Ectodermal cell (in vitro differentiated cells): ENCODE measurements at regions not wholly inside any gene's neighbourhood (a gene's known extent, or its start where the extent isn't known, plus 50 kb on each side); places are given as distances from the start of the nearest gene placed in this dataset.
A peak's percentile ranks its signal among the peaks of the same experiment; 100 is the strongest.
"Not testable (repeated sequence)": the region's sequence is repeated elsewhere in the genome, so short reads cannot be mapped to it uniquely, and the experiment has no call there.

ENCODE experiments used
- H3K27ac ChIP-seq: 2 replicates; pipeline ENCODE4 v1.7.0; 2013; ENCODE audit warnings: mild to moderate bottlenecking, low read depth, low read length; ENCODE audit not compliant: insufficient read depth, poor library complexity, severe bottlenecking
- H3K27me3 ChIP-seq: 2 replicates; pipeline ENCODE4 v1.7.0; 2013; ENCODE audit warnings: mild to moderate bottlenecking, low read length; ENCODE audit not compliant: insufficient read depth, control insufficient read depth, poor library complexity, severe bottlenecking
- H3K36me3 ChIP-seq: one replicate; pipeline ENCODE4 v1.7.0; 2013; ENCODE audit warnings: low read length; ENCODE audit not compliant: control insufficient read depth, insufficient read depth
- H3K4me1 ChIP-seq: one replicate; pipeline ENCODE4 v1.7.0; 2013; ENCODE audit warnings: low read length; ENCODE audit not compliant: control insufficient read depth, insufficient read depth
- H3K4me3 ChIP-seq: 2 replicates; pipeline ENCODE4 v1.7.0; 2013; ENCODE audit warnings: low read depth, low read length, control low read depth; ENCODE audit not compliant: insufficient read depth
- H3K9me3 ChIP-seq: 2 replicates; pipeline ENCODE4 v1.7.0; 2013; ENCODE audit warnings: mild to moderate bottlenecking, low read length, moderate library complexity; ENCODE audit not compliant: control insufficient read depth
- WGBS, 2 experiments: methylation state at CpG; one replicate each; pipeline ENCODE4 v1.1.7; 2013; ENCODE audit warnings: missing lambda C conversion rate in 2 of 2; 5-methylcytosine and 5-hydroxymethylcytosine counted together

GRCh38 chrX:1118572-1119199 lies 93.8 kb downstream of the CRLF2 start:
- Histone ChIP-seq H3K27me3 (no peaks in the 10 kb centered on the region), H3K36me3 (no peaks in the 10 kb centered on the region), H3K4me1 (no peaks in the 10 kb centered on the region), H3K4me3 (no peak overlapping the region), H3K9me3 (no peaks in the 10 kb centered on the region), H3K27ac (no peak overlapping the region)
- 96 to 99% methylated on average over 3 of the region's 4 CpGs for WGBS, 2 experiments

GRCh38 chrX:1115411-1115810 lies 97.0 kb downstream of the CRLF2 start:
- not testable (repeated sequence) for H3K4me3 ChIP-seq, H3K27ac ChIP-seq, H3K9me3 ChIP-seq, H3K36me3 ChIP-seq
- Histone ChIP-seq H3K27me3 (peaks cover 10% of the 10 kb centered on the region), H3K4me1 (peaks cover 15% of the 10 kb centered on the region)
- 92 to 94% methylated on average over 12 of the region's 12 CpGs for WGBS, 2 experiments

GRCh38 chrX:1112321-1112720 lies 100.1 kb downstream of the CRLF2 start:
- Histone ChIP-seq H3K4me3 (no peak overlapping the region), H3K36me3 (no peaks in the 10 kb centered on the region), H3K27ac (no peak overlapping the region), H3K9me3 (no peaks in the 10 kb centered on the region), H3K4me1 (peaks cover 15% of the 10 kb centered on the region), H3K27me3 (peaks cover 10% of the 10 kb centered on the region)
- 14 to 16% methylated on average over 9 of the region's 9 CpGs for WGBS, 2 experiments

- H3K4me3 ChIP-seq, result peak overlapping the region; percentile 17
- peaks cover 15% of the 10 kb centered on the region for H3K4me1 ChIP-seq
- 1% methylated on average over 17 of the region's 17 CpGs for WGBS, 2 experiments
- no peaks in the 10 kb centered on the region for H3K9me3 ChIP-seq
- no peaks in the 10 kb centered on the region for H3K36me3 ChIP-seq
- H3K27ac ChIP-seq, result no peak overlapping the region
- peaks cover 10% of the 10 kb centered on the region for H3K27me3 ChIP-seq
Observed at GRCh38 chrX:1111601-1112300, 100.7 kb downstream of the CRLF2 start.

DNA sequence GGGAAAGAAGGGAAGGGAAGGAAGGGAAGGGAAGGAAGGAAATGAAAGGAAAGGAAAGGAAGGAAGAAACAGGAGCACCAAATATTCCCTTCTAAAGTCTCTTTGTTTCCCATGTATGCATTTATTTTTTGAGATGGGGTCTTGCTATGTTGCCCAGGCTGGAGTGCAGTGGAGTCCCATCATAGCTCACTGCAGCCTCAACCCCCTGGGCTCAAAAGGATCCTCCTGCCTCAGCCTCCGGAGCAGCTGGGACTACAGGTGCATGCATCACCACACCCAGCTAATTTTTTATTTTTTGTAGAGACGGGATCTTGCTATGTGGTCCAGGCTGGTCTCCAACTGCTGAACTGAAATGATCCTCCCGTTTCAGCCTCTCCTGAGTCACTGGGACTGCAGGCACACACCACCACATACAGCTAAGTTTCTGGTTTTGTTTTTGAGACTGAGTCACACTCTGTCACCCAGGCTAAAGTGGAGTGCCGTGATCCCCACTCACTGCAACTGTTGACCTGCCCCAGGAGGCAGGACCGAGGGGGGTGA lies 102.8 kb downstream of the CRLF2 start:
- WGBS, 2 experiments, result 91 to 96% methylated on average over 5 of the region's 5 CpGs
- H3K27me3 ChIP-seq, result peaks cover 10% of the 10 kb centered on the region
- peaks cover 18% of the 10 kb centered on the region for H3K4me1 ChIP-seq
- H3K9me3 ChIP-seq, result no peaks in the 10 kb centered on the region
- no peaks in the 10 kb centered on the region for H3K36me3 ChIP-seq
- H3K4me3 ChIP-seq, result no peak overlapping the region
- H3K27ac ChIP-seq, result no peak overlapping the region

DNA sequence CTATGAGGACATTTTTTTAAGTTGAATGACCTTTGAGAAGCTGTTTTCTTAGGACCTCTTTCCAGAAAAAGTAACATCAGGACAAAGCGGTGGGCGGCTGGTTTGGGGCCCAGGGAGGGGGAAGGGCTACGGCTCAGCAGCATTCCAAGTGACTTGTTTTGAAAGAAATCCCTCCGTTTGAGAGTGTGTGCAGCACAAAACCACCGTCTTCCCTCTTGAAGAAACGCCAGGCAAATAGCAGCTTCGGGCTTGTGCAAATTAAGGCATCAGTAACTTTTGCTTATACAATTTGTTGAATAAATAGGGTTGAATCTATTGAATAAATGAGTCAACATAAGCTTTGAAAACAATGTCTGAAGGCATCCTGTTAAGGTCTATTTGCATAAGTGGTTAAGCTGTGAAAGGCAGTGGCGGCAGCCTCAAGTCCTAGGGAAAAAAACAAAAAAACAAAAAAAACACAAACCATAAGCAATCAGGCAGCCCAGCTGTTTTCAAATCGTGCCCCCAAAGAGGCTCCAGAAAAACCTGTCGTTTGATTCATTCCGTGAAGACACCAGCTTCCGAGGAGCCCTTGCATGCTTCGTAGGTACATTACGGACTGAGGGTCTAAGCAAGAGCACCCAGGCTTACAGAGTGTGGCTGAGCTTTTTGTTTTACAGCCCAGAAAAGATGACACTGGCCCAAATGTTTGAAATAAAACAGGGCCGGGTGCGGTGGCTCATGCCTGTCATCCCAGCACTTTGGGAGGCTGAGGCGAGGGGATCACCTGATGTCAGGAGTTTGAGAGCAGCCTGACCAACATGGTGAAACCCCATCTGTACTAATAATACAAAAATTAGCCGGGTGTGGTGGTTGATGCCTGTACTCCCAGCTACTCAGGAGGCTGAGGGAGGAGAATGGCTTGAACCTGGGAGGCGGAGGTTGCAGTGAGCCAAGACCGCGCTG lies 103.7 kb downstream of the CRLF2 start:
- 22 to 23% methylated on average over 21 of the region's 21 CpGs for WGBS, 2 experiments
- H3K36me3 ChIP-seq, result no peaks in the 10 kb centered on the region
- H3K9me3 ChIP-seq, result no peaks in the 10 kb centered on the region
- peaks cover 10% of the 10 kb centered on the region for H3K27me3 ChIP-seq
- H3K4me3 ChIP-seq, result no peak overlapping the region
- peaks cover 18% of the 10 kb centered on the region for H3K4me1 ChIP-seq
- H3K27ac ChIP-seq, result peak overlapping the region; percentile 72

DNA sequence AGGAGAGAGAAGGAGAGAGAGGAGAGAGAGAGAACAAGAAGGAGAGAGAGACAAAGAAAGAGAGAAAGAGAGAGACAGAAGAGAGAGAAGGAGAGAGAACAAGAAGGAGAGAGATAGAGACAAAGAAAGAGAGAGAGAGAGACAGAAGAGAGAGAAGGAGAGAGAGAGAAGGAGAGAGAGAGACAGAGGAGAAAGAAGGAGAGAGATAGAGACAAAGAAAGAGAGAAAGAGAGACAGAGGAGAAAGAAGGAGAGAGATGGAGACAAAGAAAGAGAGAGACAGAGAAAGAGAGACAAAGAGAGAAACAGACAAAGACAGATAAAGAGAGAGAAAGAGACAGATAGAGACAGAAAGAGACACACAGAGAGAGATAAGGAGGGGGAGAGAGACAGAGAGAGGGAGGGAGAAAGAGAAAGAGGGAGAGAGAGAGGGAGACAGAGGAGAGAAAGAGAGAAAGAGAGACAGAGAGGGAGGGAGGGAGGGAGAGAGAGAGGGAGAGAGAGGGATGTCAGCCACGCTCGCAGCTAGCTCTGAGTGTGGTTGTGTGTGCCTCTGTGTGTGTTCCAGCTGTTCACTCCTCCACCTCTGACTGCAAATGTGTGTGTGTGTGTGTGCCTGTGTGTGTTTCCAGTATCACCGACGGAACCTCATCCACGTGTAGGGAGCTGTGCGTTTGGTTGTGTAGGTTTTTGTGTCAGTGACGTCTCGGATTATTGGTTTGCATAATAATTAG lies 105.8 kb downstream of the CRLF2 start:
- Histone ChIP-seq H3K36me3 (no peaks in the 10 kb centered on the region), H3K4me3 (no peak overlapping the region), H3K4me1 (peaks cover 12% of the 10 kb centered on the region), H3K27ac (no peak overlapping the region), H3K9me3 (no peaks in the 10 kb centered on the region), H3K27me3 (no peaks in the 10 kb centered on the region)
- WGBS, 2 experiments, result 31 to 33% methylated on average over 8 of the region's 8 CpGs

DNA sequence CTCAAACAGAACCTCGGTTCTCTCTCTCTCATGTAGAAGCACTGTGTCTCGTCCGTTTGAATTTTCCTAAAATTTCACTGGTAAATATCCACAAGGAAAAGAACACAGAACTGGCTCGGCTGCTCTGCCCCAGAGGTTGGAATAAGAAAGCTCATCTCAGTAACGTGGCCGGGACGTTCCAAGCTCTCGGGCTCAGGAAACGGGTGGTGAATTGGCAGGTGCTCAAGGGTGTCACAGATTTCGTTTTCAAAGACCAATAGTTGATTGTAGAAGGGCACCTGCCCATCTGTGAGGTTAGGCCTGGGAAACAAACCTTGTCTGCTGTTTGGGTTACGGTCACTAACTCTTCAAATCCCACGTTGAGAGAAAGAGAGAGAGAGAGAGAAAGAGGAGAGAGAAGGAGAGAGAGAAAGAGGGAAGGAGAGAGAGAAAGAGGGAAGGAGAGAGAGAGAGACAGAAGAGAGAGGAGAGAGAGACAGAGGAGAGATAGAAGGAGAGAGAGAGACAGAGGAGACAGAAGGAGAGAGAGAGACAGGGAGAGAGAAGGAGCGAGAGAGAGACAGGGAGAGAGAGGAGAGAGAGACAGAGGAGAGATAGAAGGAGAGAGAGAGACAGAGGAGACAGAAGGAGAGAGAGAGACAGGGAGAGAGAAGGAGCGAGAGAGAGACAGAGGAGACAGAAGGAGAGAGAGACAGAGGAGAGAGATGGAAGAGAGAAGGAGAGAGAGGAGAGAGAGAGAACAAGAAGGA lies 106.6 kb downstream of the CRLF2 start:
- Histone ChIP-seq H3K4me1 (peaks cover 4% of the 10 kb centered on the region), H3K27ac (no peak overlapping the region), H3K36me3 (no peaks in the 10 kb centered on the region), H3K9me3 (no peaks in the 10 kb centered on the region), H3K4me3 (no peak overlapping the region), H3K27me3 (no peaks in the 10 kb centered on the region)
- 67 to 70% methylated on average over 14 of the region's 14 CpGs for WGBS, 2 experiments

GRCh38 chrX:1105031-1105430 lies 107.4 kb downstream of the CRLF2 start:
- H3K27ac ChIP-seq, H3K9me3 ChIP-seq, H3K27me3 ChIP-seq, H3K4me1 ChIP-seq, H3K4me3 ChIP-seq, H3K36me3 ChIP-seq: not testable (repeated sequence)
- 90 to 94% methylated on average over 15 to 17 of the region's 17 CpGs for WGBS, 2 experiments
